ENCODE measurements at regions not wholly inside any gene's neighbourhood (a gene's known extent, or its start where the extent isn't known, plus 50 kb on each side); places are given as distances from the start of the nearest gene placed in this dataset.

DNA sequence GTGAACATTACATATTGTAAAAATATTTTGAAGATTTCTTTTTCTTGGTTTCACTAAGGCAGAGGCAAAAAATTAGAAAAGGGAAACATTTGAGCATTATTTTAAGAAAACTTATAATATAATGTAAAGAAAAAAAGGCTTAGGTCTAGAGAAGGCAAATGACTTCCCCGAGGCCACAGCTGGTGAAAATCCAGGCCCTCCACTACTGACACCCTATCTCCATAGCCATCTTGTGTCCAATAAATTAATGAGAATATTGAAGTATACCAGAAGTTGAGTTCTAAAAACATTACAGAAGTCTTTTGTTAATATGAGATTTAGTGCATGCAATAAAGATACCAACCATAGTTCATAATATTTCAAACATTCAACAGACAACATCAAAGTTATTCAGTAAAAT is 459.9 kb upstream of the RORB start:
- no peak overlapping the region for H3K4me3 ChIP-seq
- no peak overlapping the region for H3K27ac Mint-ChIP-seq
- H3K27me3 ChIP-seq (ENCODE audit: insufficient read depth): no peaks in the 10 kb centered on the region
- peaks cover 18% of the 10 kb centered on the region for H3K4me1 Mint-ChIP-seq
- H2AFZ ChIP-seq: no peak overlapping the region
- H3K9me2 ChIP-seq (ENCODE audit: insufficient read depth): no peaks in the 10 kb centered on the region
- no peaks in the 10 kb centered on the region for H3K36me3 Mint-ChIP-seq (ENCODE audit: low read depth)
- H4K20me1 ChIP-seq (replicated peaks; ENCODE audit: insufficient read depth): no peaks in the 10 kb centered on the region
- peaks cover 28% of the 10 kb centered on the region for H3K4me1 ChIP-seq (ENCODE audit: insufficient read depth)
- no peaks in the 10 kb centered on the region for H3K79me2 ChIP-seq (replicated peaks; ENCODE audit: insufficient read depth)
- DNase-seq (ENCODE audit: low spot score) (no peak), ATAC-seq (no peak)
- H3K27me3 Mint-ChIP-seq (ENCODE audit: insufficient read depth, low read depth, poor library complexity): no peaks in the 10 kb centered on the region
- TF ChIP-seq NANOG (IDR thresholded peaks at IDR 0.05; ENCODE audit: borderline replicate concordance) (no peak), JUNB (IDR thresholded peaks at IDR 0.05; ENCODE audit: unreplicated experiment) (no peak), POLR2AphosphoS5 (IDR thresholded peaks at IDR 0.05; ENCODE audit: low read depth) (no peak), EZH2phosphoT487 (IDR thresholded peaks at IDR 0.05; ENCODE audit: unreplicated experiment) (no peak)
- TF ChIP-seq, protein P1, sequence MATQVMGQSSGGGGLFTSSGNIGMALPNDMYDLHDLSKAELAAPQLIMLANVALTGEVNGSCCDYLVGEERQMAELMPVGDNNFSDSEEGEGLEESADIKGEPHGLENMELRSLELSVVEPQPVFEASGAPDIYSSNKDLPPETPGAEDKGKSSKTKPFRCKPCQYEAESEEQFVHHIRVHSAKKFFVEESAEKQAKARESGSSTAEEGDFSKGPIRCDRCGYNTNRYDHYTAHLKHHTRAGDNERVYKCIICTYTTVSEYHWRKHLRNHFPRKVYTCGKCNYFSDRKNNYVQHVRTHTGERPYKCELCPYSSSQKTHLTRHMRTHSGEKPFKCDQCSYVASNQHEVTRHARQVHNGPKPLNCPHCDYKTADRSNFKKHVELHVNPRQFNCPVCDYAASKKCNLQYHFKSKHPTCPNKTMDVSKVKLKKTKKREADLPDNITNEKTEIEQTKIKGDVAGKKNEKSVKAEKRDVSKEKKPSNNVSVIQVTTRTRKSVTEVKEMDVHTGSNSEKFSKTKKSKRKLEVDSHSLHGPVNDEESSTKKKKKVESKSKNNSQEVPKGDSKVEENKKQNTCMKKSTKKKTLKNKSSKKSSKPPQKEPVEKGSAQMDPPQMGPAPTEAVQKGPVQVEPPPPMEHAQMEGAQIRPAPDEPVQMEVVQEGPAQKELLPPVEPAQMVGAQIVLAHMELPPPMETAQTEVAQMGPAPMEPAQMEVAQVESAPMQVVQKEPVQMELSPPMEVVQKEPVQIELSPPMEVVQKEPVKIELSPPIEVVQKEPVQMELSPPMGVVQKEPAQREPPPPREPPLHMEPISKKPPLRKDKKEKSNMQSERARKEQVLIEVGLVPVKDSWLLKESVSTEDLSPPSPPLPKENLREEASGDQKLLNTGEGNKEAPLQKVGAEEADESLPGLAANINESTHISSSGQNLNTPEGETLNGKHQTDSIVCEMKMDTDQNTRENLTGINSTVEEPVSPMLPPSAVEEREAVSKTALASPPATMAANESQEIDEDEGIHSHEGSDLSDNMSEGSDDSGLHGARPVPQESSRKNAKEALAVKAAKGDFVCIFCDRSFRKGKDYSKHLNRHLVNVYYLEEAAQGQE (IDR thresholded peaks at IDR 0.05; ENCODE audit: unreplicated experiment): no peak
- H3K4me2 ChIP-seq: no peak overlapping the region
- H3K9me3 Mint-ChIP-seq: no peaks in the 10 kb centered on the region
- H3F3A ChIP-seq (replicated peaks; ENCODE audit: low read depth): no peaks in the 10 kb centered on the region
- no peak overlapping the region for H3K27ac ChIP-seq (ENCODE audit: low read depth)
- no peaks in the 10 kb centered on the region for H3K36me3 ChIP-seq (ENCODE audit: insufficient read depth)
- no peak overlapping the region for H3K4me3 Mint-ChIP-seq

DNA sequence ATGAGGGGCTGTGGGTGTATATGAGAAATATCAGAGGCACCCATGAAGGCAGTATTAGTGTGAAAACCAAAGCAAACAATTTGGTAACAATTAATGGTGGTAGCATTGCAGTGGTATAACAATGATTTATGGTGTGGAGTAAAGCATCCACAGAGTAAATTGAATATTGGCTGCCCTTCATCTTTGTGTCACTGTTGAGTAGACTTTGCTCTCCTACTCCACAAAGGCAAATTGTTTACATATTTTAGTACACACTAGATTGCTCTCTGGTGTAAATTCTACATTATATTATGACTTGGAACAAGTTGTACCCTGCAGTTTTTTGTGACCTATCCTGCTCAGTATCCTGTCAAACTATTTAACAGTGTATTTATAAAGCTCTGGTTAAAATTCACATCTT is 455.5 kb upstream of the RORB start:
- H3K79me2 ChIP-seq (replicated peaks; ENCODE audit: insufficient read depth): no peaks in the 10 kb centered on the region
- peaks cover 11% of the 10 kb centered on the region for H3K4me1 ChIP-seq (ENCODE audit: insufficient read depth)
- H3K36me3 ChIP-seq (ENCODE audit: insufficient read depth): no peaks in the 10 kb centered on the region
- ATAC-seq (no peak), DNase-seq (ENCODE audit: low spot score) (no peak)
- H3K27ac Mint-ChIP-seq: no peak overlapping the region
- H3K27me3 Mint-ChIP-seq (ENCODE audit: insufficient read depth, low read depth, poor library complexity): peaks cover under 1% of the 10 kb centered on the region
- TF ChIP-seq NANOG (IDR thresholded peaks at IDR 0.05; ENCODE audit: borderline replicate concordance) (no peak), ZNF114 (CRISPR knock-in tag; IDR thresholded peaks at IDR 0.05) (no peak)
- TF ChIP-seq, protein P2, sequence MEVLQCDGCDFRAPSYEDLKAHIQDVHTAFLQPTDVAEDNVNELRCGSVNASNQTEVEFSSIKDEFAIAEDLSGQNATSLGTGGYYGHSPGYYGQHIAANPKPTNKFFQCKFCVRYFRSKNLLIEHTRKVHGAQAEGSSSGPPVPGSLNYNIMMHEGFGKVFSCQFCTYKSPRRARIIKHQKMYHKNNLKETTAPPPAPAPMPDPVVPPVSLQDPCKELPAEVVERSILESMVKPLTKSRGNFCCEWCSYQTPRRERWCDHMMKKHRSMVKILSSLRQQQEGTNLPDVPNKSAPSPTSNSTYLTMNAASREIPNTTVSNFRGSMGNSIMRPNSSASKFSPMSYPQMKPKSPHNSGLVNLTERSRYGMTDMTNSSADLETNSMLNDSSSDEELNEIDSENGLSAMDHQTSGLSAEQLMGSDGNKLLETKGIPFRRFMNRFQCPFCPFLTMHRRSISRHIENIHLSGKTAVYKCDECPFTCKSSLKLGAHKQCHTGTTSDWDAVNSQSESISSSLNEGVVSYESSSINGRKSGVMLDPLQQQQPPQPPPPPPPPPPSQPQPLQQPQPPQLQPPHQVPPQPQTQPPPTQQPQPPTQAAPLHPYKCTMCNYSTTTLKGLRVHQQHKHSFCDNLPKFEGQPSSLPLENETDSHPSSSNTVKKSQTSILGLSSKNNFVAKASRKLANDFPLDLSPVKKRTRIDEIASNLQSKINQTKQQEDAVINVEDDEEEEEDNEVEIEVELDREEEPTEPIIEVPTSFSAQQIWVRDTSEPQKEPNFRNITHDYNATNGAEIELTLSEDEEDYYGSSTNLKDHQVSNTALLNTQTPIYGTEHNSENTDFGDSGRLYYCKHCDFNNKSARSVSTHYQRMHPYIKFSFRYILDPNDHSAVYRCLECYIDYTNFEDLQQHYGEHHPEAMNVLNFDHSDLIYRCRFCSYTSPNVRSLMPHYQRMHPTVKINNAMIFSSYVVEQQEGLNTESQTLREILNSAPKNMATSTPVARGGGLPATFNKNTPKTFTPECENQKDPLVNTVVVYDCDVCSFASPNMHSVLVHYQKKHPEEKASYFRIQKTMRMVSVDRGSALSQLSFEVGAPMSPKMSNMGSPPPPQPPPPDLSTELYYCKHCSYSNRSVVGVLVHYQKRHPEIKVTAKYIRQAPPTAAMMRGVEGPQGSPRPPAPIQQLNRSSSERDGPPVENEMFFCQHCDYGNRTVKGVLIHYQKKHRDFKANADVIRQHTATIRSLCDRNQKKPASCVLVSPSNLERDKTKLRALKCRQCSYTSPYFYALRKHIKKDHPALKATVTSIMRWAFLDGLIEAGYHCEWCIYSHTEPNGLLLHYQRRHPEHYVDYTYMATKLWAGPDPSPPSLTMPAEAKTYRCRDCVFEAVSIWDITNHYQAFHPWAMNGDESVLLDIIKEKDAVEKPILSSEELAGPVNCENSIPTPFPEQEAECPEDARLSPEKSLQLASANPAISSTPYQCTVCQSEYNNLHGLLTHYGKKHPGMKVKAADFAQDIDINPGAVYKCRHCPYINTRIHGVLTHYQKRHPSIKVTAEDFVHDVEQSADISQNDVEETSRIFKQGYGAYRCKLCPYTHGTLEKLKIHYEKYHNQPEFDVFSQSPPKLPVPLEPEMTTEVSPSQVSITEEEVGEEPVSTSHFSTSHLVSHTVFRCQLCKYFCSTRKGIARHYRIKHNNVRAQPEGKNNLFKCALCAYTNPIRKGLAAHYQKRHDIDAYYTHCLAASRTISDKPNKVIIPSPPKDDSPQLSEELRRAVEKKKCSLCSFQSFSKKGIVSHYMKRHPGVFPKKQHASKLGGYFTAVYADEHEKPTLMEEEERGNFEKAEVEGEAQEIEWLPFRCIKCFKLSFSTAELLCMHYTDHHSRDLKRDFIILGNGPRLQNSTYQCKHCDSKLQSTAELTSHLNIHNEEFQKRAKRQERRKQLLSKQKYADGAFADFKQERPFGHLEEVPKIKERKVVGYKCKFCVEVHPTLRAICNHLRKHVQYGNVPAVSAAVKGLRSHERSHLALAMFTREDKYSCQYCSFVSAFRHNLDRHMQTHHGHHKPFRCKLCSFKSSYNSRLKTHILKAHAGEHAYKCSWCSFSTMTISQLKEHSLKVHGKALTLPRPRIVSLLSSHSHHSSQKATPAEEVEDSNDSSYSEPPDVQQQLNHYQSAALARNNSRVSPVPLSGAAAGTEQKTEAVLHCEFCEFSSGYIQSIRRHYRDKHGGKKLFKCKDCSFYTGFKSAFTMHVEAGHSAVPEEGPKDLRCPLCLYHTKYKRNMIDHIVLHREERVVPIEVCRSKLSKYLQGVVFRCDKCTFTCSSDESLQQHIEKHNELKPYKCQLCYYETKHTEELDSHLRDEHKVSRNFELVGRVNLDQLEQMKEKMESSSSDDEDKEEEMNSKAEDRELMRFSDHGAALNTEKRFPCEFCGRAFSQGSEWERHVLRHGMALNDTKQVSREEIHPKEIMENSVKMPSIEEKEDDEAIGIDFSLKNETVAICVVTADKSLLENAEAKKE (CRISPR knock-in tag; IDR thresholded peaks at IDR 0.05): no peak
- no peak overlapping the region for H3K27ac ChIP-seq (ENCODE audit: low read depth)
- no peaks in the 10 kb centered on the region for H3K27me3 ChIP-seq (ENCODE audit: insufficient read depth)
- H3K9me3 Mint-ChIP-seq: no peaks in the 10 kb centered on the region
- H4K20me1 ChIP-seq (replicated peaks; ENCODE audit: insufficient read depth): no peaks in the 10 kb centered on the region
- no peak overlapping the region for H3K4me3 ChIP-seq
- H2AFZ ChIP-seq: no peak overlapping the region
- H3K4me1 Mint-ChIP-seq: peaks cover 11% of the 10 kb centered on the region
- no peaks in the 10 kb centered on the region for H3K9me2 ChIP-seq (ENCODE audit: insufficient read depth)
- no peak overlapping the region for H3K4me3 Mint-ChIP-seq
- no peak overlapping the region for H3K4me2 ChIP-seq
- no peaks in the 10 kb centered on the region for H3K36me3 Mint-ChIP-seq (ENCODE audit: low read depth)
- H3F3A ChIP-seq (replicated peaks; ENCODE audit: low read depth): no peaks in the 10 kb centered on the region
